NCI-H2171 (cell line): ENCODE measurements at regions not wholly inside any gene's neighbourhood (a gene's known extent, or its start where the extent isn't known, plus 50 kb on each side); places are given as distances from the start of the nearest gene placed in this dataset.

Experiments
- DNase-seq: peaks from one replicate; lab custom pipeline; 2025; lab: John Stamatoyannopoulos, UW

GRCh38 chr5:73291873-73292272, 118.9 kb downstream of the TMEM174 start:
- DNase-seq, result no peak

- DNase-seq, result no peak
Measured at GRCh38 chr5:73290242-73290641, 117.2 kb downstream of the TMEM174 start.

GRCh38 chr5:73288803-73289720, 116.1 kb downstream of the TMEM174 start:
- DNase-seq, result no peak

DNA sequence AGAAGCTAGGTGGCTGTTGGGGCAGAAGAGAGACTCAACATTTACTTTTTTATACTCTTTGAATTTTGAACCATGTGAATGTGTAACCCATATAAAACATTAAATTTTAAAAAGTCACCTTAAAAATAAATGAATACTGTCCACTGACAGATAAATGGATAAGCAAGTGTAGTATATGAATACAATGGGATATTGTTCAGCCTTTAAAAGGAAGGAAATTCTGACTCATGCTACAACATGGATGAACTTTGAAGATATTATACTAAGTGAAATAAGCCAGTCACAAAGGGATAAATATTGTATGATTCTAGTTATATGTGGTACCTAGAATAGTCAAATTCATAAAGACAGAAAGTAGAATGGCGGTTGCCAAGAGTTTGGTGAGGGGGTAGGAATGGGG, 113.9 kb downstream of the TMEM174 start:
- DNase-seq, result no peak

- no peak for DNase-seq
Measured at GRCh38 chr5:73284985-73285384, 112.0 kb downstream of the TMEM174 start.

GRCh38 chr5:73284220-73284795, 111.3 kb downstream of the TMEM174 start:
- DNase-seq, result no peak

- DNase-seq, result no peak
Measured at GRCh38 chr5:73282923-73283322, 109.9 kb downstream of the TMEM174 start.

GRCh38 chr5:73282383-73282782, 109.4 kb downstream of the TMEM174 start:
- DNase-seq, result no peak

- no peak for DNase-seq
Measured at GRCh38 chr5:73280821-73281746, 108.1 kb downstream of the TMEM174 start.

- DNase-seq, result no peak
Measured at GRCh38 chr5:73280386-73280785, 107.4 kb downstream of the TMEM174 start.

- DNase-seq, result no peak
Measured at GRCh38 chr5:73279805-73280204, 106.8 kb downstream of the TMEM174 start.

DNA sequence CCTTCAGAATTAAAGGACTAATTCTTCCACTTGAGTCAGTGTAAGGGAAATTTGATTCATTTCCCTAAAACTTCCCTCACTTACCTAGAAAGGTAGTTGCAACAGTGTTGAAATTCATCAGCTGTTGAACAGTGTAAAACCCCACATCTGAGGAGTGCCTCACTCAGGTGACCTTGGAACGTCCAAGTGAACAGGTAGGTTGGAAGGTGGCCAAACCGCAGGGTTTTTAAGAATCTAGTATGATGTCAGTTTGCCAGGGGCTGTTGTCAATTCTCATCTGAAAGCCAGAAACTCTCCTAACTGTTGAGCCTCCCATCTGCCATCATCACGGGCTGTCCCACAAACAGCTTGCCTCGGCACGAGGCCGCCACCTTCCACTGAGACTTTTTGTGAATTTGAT, 105.7 kb downstream of the TMEM174 start:
- DNase-seq, result peak; percentile 82

GRCh38 chr5:73274881-73275663, 102.1 kb downstream of the TMEM174 start:
- peak; percentile 75 for DNase-seq

- DNase-seq, result no peak
Measured at GRCh38 chr5:73274121-73274520, 101.1 kb downstream of the TMEM174 start.

DNA sequence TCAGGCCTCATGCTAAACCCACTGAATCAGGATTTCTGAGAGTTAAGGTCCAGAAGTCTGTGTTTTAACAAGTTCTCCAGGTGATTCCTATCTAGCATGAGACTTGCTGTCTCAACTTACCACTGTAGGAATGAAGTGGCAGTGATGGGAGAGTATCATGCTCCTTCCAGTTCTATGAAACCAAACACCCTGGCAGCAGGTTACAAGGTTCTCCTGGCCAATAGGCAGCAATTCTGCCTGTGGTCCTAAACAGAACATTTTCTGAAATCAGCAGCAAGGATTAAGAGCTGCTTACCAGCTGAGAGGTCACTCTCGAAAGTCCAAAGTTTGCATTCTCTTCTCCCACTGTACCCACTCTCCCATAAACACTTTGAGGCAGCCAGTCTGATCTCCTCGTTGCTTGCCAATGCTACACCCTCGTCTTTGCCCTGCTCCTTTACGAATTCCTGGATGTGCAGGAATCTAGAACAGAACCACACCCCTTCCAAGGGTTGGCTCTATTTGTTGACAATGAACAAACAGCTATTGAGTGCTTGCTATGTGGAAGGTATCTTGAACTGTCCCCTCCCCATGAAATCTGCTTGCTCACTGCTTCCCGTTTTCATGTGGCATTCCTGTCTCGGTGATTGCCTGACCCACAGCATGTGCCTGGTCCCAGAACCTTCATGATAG, 100.5 kb downstream of the TMEM174 start:
- DNase-seq, result no peak

DNA sequence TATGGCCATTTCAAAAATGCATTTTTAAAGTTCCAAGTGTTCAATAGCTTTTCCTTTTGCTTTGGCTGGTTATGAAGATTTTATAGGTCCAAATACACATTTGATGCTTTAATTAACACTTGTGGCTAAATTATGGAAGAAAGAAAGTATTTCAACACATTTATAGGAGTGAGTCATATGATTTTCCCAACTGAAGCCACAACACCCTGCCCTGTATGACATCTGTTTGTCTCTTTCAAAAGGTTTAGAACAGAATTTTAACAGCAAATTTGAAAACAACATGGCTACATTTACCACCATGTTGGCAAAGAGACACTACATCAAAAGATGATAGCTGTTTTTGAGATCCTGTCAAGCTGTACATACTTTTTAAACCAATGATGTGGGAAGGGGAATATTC, 99.4 kb downstream of the TMEM174 start:
- DNase-seq, result no peak

DNA sequence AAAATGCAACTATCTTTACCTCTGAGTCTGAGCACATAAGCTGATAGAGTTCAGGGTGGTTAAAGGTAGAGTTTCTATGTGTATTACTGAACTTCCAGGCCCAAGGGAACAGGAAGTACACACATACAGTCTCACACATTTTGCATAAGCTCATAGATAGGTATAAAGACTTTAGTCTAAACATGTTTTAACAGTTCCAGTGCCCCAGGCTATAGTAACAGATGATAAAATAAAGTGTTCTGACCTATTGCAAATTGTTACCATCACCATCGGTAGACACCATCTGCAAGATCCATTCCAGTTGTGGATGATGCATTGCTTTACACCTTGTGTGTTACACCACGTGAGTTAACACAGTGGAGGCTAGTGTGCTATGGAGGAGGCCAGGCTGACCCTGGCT, 95.8 kb downstream of the TMEM174 start:
- DNase-seq, result no peak

- no peak for DNase-seq
Measured at GRCh38 chr5:73267766-73268435, 94.9 kb downstream of the TMEM174 start.

DNA sequence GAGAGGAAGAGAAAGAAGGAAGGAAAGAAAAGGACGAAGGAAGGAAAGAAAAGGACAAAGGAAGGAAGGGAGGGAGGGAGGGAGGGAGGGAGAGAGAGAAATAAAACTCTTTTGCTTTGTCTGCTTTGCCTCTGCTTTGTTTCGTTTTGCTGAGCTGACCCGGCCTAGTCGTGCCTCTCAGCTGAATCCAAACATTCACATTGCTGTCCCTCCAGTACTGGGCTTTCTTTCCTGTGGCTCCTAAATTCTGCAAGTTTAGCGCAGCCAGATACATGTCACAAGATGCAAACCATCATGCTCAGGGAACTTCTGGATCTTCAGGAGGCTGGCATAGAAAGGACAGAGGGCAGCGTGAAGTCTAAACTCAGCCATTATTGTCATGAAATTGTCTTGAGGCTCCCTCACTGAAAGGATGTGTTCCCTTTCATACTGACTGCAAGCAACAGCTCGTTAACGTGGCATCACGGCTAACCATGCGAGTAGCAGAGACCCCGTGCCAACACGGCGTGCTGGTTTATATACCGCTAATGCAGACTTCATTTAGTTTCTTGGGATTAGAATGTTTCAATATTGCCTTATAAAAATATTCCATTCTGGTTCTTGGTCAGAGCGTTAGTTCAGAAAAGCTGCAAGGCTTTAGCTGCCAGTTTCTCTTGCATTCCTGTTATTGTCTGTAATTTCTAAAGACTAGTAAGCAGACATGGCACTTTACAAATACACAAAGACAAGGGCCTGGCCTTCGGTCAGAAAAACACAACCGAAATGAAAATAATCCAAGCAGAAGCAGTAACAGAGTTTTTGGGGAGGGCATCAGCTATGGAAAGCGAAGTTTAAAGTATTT, 94.2 kb downstream of the TMEM174 start:
- DNase-seq, result no peak
